Neural cell (in vitro differentiated cells): ENCODE measurements at regions not wholly inside any gene's neighbourhood (a gene's known extent, or its start where the extent isn't known, plus 50 kb on each side); places are given as distances from the start of the nearest gene placed in this dataset.

ENCODE experiments used
- EP300 ChIP-seq: fragments of 450-650 bp; conservative IDR thresholded peaks from 2 replicates; pipeline ENCODE4 v1.6.1; 2014; ENCODE audit warnings: antibody characterized with exemption, mild to moderate bottlenecking, moderate library complexity; ENCODE audit not compliant: poor library complexity, severe bottlenecking
- EZH2 ChIP-seq: fragments of 200-600, 300-800 bp; shearing (Covaris generic), sonication (generic); IDR thresholded peaks from 2 replicates; pipeline ENCODE4 v1.6.1; 2014; ENCODE audit warnings: antibody characterized with exemption, low read length, borderline replicate concordance, mild to moderate bottlenecking; ENCODE audit not compliant: insufficient read depth, poor library complexity, severe bottlenecking
- MXI1 ChIP-seq: fragments of 450-650 bp; conservative IDR thresholded peaks from 2 replicates; pipeline ENCODE4 v1.6.1; 2014; ENCODE audit warnings: antibody characterized with exemption, mild to moderate bottlenecking; ENCODE audit not compliant: poor library complexity, severe bottlenecking
- POLR2AphosphoS5 ChIP-seq: IDR thresholded peaks from 2 replicates; pipeline ENCODE4 v1.6.1; 2012
- TAF1 ChIP-seq: IDR thresholded peaks from 2 replicates; pipeline ENCODE4 v1.6.1; 2012; ENCODE audit warnings: low read depth
- TF ChIP-seq, protein P1 (sequence below): fragments of 450-650 bp; IDR thresholded peaks from 2 replicates; pipeline ENCODE4 v1.5.1; 2014; ENCODE audit warnings: antibody characterized with exemption, mild to moderate bottlenecking, moderate library complexity; ENCODE audit not compliant: poor library complexity, severe bottlenecking
- TF ChIP-seq, protein P2 (sequence below): IDR thresholded peaks from 2 replicates; pipeline ENCODE4 v1.6.1; 2012; ENCODE audit warnings: borderline replicate concordance

GRCh38 chr10:130962240-130963051, 349.1 kb downstream of the TCERG1L start:
- TF ChIP-seq, protein P1, sequence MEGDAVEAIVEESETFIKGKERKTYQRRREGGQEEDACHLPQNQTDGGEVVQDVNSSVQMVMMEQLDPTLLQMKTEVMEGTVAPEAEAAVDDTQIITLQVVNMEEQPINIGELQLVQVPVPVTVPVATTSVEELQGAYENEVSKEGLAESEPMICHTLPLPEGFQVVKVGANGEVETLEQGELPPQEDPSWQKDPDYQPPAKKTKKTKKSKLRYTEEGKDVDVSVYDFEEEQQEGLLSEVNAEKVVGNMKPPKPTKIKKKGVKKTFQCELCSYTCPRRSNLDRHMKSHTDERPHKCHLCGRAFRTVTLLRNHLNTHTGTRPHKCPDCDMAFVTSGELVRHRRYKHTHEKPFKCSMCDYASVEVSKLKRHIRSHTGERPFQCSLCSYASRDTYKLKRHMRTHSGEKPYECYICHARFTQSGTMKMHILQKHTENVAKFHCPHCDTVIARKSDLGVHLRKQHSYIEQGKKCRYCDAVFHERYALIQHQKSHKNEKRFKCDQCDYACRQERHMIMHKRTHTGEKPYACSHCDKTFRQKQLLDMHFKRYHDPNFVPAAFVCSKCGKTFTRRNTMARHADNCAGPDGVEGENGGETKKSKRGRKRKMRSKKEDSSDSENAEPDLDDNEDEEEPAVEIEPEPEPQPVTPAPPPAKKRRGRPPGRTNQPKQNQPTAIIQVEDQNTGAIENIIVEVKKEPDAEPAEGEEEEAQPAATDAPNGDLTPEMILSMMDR, result no peak
- TF ChIP-seq TAF1 (no peak), EP300 (no peak), POLR2AphosphoS5 (no peak), EZH2 (no peak), MXI1 (no peak)
- TF ChIP-seq, protein P2, sequence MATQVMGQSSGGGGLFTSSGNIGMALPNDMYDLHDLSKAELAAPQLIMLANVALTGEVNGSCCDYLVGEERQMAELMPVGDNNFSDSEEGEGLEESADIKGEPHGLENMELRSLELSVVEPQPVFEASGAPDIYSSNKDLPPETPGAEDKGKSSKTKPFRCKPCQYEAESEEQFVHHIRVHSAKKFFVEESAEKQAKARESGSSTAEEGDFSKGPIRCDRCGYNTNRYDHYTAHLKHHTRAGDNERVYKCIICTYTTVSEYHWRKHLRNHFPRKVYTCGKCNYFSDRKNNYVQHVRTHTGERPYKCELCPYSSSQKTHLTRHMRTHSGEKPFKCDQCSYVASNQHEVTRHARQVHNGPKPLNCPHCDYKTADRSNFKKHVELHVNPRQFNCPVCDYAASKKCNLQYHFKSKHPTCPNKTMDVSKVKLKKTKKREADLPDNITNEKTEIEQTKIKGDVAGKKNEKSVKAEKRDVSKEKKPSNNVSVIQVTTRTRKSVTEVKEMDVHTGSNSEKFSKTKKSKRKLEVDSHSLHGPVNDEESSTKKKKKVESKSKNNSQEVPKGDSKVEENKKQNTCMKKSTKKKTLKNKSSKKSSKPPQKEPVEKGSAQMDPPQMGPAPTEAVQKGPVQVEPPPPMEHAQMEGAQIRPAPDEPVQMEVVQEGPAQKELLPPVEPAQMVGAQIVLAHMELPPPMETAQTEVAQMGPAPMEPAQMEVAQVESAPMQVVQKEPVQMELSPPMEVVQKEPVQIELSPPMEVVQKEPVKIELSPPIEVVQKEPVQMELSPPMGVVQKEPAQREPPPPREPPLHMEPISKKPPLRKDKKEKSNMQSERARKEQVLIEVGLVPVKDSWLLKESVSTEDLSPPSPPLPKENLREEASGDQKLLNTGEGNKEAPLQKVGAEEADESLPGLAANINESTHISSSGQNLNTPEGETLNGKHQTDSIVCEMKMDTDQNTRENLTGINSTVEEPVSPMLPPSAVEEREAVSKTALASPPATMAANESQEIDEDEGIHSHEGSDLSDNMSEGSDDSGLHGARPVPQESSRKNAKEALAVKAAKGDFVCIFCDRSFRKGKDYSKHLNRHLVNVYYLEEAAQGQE, result no peak
